B cell (primary cell): ENCODE measurements at regions not wholly inside any gene's neighbourhood (a gene's known extent, or its start where the extent isn't known, plus 50 kb on each side); places are given as distances from the start of the nearest gene placed in this dataset.

Experiments used
- ATAC-seq: fragments of 200-7000 bp; cut with Tn5 transposase; one replicate; pipeline ENCODE4 v1.10.0; 2021; ENCODE audit warnings: low read depth, mild to moderate bottlenecking, moderate number of reproducible peaks, moderate library complexity
- CTCF ChIA-PET: fragments of 350-600 bp; sonication (Branson Sonifier 250); formaldehyde crosslinking; loops from one replicate; lab custom pipeline; 2021; ENCODE audit warnings: antibody characterized with exemption, inconsistent platforms; lab: Charles Lee
- POLR2A ChIA-PET: fragments of 350-600 bp; sonication (Branson Sonifier 250); formaldehyde crosslinking; loops from one replicate; lab custom pipeline; 2021; ENCODE audit warnings: antibody characterized with exemption; lab: Charles Lee
- DNase-seq: peaks from one replicate; pipeline ENCODE4 v3.0.0; 2013
- H2AFZ ChIP-seq: 2 replicates; pipeline ENCODE4 v1.6.1; 2012; ENCODE audit warnings: mild to moderate bottlenecking, low read depth, low read length; ENCODE audit not compliant: insufficient read depth, poor library complexity, severe bottlenecking
- H3K27ac ChIP-seq, 2 donors: 1 replicate in 1 of 2; 2 replicates in 1 of 2; pipeline ENCODE4 v1.5.1; 2012 to 2013; ENCODE audit warnings: low read length in 2 of 2, mild to moderate bottlenecking in 2 of 2, moderate library complexity in 1 of 2
- H3K27me3 ChIP-seq, 4 experiments: fragments of 200-600 bp in 1 of 4; sonication (generic) in 1 of 4; replicated peaks in 1 of 4; 1 replicate in 2 of 4; 2 replicates in 2 of 4; pipeline versions ENCODE4 v1.6.1 to v1.7.0; 2013 to 2016; ENCODE audit warnings: low read length in 3 of 4, mild to moderate bottlenecking in 2 of 4, mixed read lengths in 1 of 4, moderate library complexity in 1 of 4; ENCODE audit not compliant: insufficient read depth in 4 of 4, control insufficient read depth in 3 of 4; ENCODE audit errors: control extremely low read depth in 1 of 4
- H3K36me3 ChIP-seq, 2 experiments: replicated peaks in 1 of 2; 1 replicate in 1 of 2; 2 replicates in 1 of 2; pipeline versions ENCODE4 v1.6.1 to v1.7.1; 2013; ENCODE audit warnings: low read length in 1 of 2; ENCODE audit not compliant: insufficient read depth in 2 of 2, control insufficient read depth in 1 of 2; ENCODE audit errors: control extremely low read depth in 1 of 2, extremely low read depth in 1 of 2
- H3K4me1 ChIP-seq, 2 donors: fragments of 200-600 bp in 1 of 2; sonication (generic) in 1 of 2; 1 replicate in 1 of 2; 2 replicates in 1 of 2; pipeline versions ENCODE4 v1.5.1 to v1.6.1; 2013 to 2017; ENCODE audit warnings: low read length in 2 of 2; ENCODE audit not compliant: control insufficient read depth in 2 of 2, insufficient read depth in 2 of 2
- H3K4me2 ChIP-seq: replicated peaks from 2 replicates; pipeline ENCODE3; 2012; ENCODE audit warnings: mild to moderate bottlenecking, low read depth, low read length; ENCODE audit not compliant: poor library complexity, severe bottlenecking
- H3K4me3 ChIP-seq, 5 experiments: fragments of 200-600 bp in 1 of 5; sonication (generic) in 1 of 5; 1 replicate in 3 of 5; 2 replicates in 2 of 5; pipeline versions ENCODE4 v1.5.1 to v1.7.0; 2011 to 2016; ENCODE audit warnings: low read length in 4 of 5, mild to moderate bottlenecking in 4 of 5, low read depth in 2 of 5, control low read depth in 1 of 5, moderate library complexity in 1 of 5; ENCODE audit not compliant: insufficient read depth in 1 of 5; ENCODE audit errors: control extremely low read depth in 1 of 5, extremely low read depth in 1 of 5
- H3K79me2 ChIP-seq: fragments of 200-600 bp; sonication (generic); one replicate; pipeline ENCODE4 v1.6.0; 2016; ENCODE audit warnings: low read length; ENCODE audit not compliant: control insufficient read depth, insufficient read depth
- H3K9ac ChIP-seq: fragments of 200-600 bp; sonication (generic); 2 replicates; pipeline ENCODE4 v1.6.1; 2017; ENCODE audit warnings: mild to moderate bottlenecking, low read length, moderate library complexity
- H3K9me3 ChIP-seq, 3 donors: one replicate each; pipeline versions ENCODE4 v1.6.1 to v1.7.1; 2013; ENCODE audit warnings: low read length in 2 of 3; ENCODE audit not compliant: control insufficient read depth in 2 of 3, insufficient read depth in 1 of 3; ENCODE audit errors: control extremely low read depth in 1 of 3
- H4K20me1 ChIP-seq: 2 replicates; pipeline ENCODE4 v1.6.0; 2012; ENCODE audit warnings: mild to moderate bottlenecking, low read length; ENCODE audit not compliant: insufficient read depth, control insufficient read depth, poor library complexity, severe bottlenecking
- H3K27ac Mint-ChIP-seq: one replicate; pipeline ENCODE4 v1.8.0; 2021; ENCODE audit warnings: mixed read lengths
- H3K27me3 Mint-ChIP-seq: one replicate; pipeline ENCODE4 v1.8.0; 2021; ENCODE audit warnings: mixed read lengths
- H3K4me1 Mint-ChIP-seq: one replicate; pipeline ENCODE4 v1.8.0; 2021; ENCODE audit warnings: mixed read lengths
- H3K4me3 Mint-ChIP-seq: one replicate; pipeline ENCODE4 v1.8.0; 2021; ENCODE audit warnings: mixed read lengths
- H3K9me3 Mint-ChIP-seq: one replicate; pipeline ENCODE4 v1.8.0; 2022; ENCODE audit warnings: mixed read lengths; ENCODE audit not compliant: insufficient read depth
- CTCF ChIP-seq: fragments of 200-600 bp; IDR thresholded peaks from one replicate; pipeline ENCODE4 v1.8.0; 2022; ENCODE audit warnings: antibody characterized with exemption, mild to moderate bottlenecking
- EZH2 ChIP-seq: IDR thresholded peaks from 2 replicates; pipeline ENCODE4 v1.6.1; 2012; ENCODE audit warnings: borderline replicate concordance, low read depth, mild to moderate bottlenecking, moderate library complexity, low read length; ENCODE audit not compliant: insufficient read depth, poor library complexity, severe bottlenecking
- WGBS: methylation state at CpG from one replicate; pipeline ENCODE4 v1.1.5; 2013; ENCODE audit warnings: missing lambda C conversion rate; ENCODE audit not compliant: insufficient coverage; 5-methylcytosine and 5-hydroxymethylcytosine counted together
- intact Hi-C: fragments of 100-400 bp; cut with micrococcal nuclease; formaldehyde crosslinking; loops from one replicate; pipeline ENCODE4 v1.10.0; 2022

GRCh38 chr1:164477343-164477742 is 81.6 kb upstream of the PBX1 start:
- Mint-ChIP-seq H3K27ac (no peak overlapping the region), H3K4me3 (no peak overlapping the region), H3K27me3 (no peaks in the 10 kb centered on the region), H3K4me1 (no peaks in the 10 kb centered on the region), H3K9me3 (no peaks in the 10 kb centered on the region)
- H3K9me3 ChIP-seq, result no peaks in the 10 kb centered on the region
- DNase-seq (no peak), ATAC-seq (no peak)
- TF ChIP-seq EZH2 (no peak), CTCF (no peak)
- ChIA-PET POLR2A (no interaction called here), CTCF (no interaction called here)
- H2AFZ ChIP-seq, result no peak overlapping the region
- H3K36me3 ChIP-seq, result no peaks in the 10 kb centered on the region
- intact Hi-C loops, result no loop called here
- no peaks in the 10 kb centered on the region for H3K27me3 ChIP-seq
- no peak overlapping the region for H3K9ac ChIP-seq
- no peaks in the 10 kb centered on the region for H4K20me1 ChIP-seq
- no peaks in the 10 kb centered on the region for H3K79me2 ChIP-seq
- H3K4me3 ChIP-seq, result no peak overlapping the region
- no peaks in the 10 kb centered on the region for H3K4me1 ChIP-seq
- H3K4me2 ChIP-seq, result no peak overlapping the region
- no peak overlapping the region for H3K27ac ChIP-seq
- WGBS, result 83% methylated on average over 1 of the region's 4 CpGs

- TF ChIP-seq CTCF, result no peak
- TF ChIP-seq EZH2, result no peak
- Mint-ChIP-seq H3K27me3 (no peaks in the 10 kb centered on the region), H3K9me3 (no peaks in the 10 kb centered on the region), H3K4me3 (no peak overlapping the region), H3K4me1 (no peaks in the 10 kb centered on the region), H3K27ac (no peak overlapping the region)
- Histone ChIP-seq H3K9me3 (no peaks in the 10 kb centered on the region), H3K4me3 (no peak overlapping the region), H3K79me2 (no peaks in the 10 kb centered on the region), H2AFZ (no peak overlapping the region), H3K36me3 (no peaks in the 10 kb centered on the region), H3K9ac (no peak overlapping the region), H3K4me2 (no peak overlapping the region), H4K20me1 (no peaks in the 10 kb centered on the region), H3K4me1 (no peaks in the 10 kb centered on the region), H3K27ac (no peak overlapping the region), H3K27me3 (no peaks in the 10 kb centered on the region)
- ATAC-seq (no peak), DNase-seq (no peak)
- ChIA-PET POLR2A (no interaction called here), CTCF (interaction anchor here (0.9 kb wide), 1 partner anchor 9 kb away, joined by 4 read pairs; no protein-coding TSS in a partner anchor)
- intact Hi-C loops, result no loop called here
- no CpG with 5 or more reads among the region's 1 CpG for WGBS
These were observed 79.7 kb upstream of the PBX1 start for GRCh38 chr1:164479242-164479641.
